Kidney tubule cell (primary cell): ENCODE measurements at regions not wholly inside any gene's neighbourhood (a gene's known extent, or its start where the extent isn't known, plus 50 kb on each side); places are given as distances from the start of the nearest gene placed in this dataset.
"Not testable (repeated sequence)": the region's sequence is repeated elsewhere in the genome, so short reads cannot be mapped to it uniquely, and the experiment has no call there.

Experiments
- DNase-seq: peaks from one replicate; pipeline ENCODE4 v3.0.0-alpha.2; 2018; ENCODE audit warnings: low spot score

DNA sequence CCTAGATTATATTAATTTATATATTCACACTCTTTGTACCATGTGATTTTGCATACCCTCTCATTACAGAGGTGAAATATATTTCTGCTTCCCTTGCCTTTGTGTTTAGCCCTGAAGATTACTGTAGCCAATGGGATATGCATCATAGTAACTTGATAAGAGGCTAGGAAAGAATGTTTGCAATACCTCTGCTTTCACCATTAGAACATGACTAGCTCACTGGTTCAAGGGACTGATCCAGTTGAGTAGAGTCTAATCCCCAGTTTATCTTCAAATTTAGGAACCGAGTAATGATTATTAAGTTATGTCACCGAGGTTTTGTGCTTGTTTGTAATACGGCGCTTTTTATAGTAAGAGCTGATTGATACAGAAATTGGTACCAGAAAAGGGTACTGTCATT lies 552.6 kb upstream of the GJE1 start:
- DNase-seq: no peak

DNA sequence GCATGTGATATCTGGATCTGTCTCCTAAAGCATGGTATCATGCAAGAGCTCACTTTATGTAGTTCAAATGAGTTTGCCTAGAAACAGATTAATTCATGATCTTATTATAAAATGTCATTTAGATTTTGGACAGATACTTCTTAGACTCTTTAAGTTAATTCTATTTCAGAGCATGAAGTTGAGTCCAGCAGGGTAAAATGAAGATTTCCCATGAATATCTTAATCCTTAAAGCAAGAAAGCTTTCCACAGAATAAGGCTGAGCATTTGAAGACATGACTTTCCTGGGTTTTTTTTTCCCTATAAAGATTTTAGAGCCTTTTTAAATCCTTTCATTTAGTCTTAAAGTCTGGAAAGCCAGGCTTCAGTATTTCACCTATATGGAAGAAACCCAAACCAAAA lies 556.0 kb upstream of the GJE1 start:
- no peak for DNase-seq

DNA sequence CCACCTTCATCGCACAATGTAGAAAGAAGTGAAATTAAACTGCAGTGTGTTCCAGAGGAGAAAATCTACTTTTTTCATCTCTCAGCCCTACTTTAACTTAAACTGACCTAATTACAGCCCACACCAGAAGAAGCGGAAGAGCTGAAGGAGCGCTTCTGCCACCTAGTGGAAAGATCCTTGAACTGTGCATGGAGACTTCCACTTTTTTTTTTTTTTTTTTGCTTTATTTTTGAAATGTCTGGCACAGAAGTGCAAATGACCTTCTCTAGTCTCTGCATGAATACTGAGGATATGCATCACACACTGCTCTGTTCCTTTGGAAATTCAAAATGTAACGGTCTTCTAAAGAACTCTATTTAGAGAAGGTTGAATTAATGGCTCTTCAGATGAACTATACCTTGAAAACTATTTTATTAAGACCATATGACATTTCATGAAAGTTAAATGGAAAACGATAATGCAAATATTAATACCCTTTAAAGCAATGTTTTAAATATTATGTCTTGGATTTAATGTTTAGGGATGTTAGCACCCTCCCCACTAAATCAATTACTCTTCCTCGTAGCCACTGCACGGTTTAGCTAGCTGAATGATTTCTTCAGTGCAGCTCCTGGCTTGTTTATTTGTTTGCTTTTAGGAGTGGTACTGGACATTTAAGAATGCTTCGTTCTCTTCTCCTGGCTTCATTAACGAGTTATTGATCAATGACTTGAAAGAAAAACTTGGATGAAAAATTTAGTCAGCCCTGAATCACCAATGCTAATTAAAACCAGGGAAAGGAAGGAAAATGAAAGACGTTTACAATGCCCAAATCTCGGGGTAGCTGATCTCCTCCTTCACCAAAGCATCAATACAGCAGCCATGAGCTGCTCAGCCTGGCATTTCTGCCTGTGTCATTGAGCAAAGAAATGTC lies 569.6 kb upstream of the GJE1 start:
- DNase-seq: peak; percentile 81

DNA sequence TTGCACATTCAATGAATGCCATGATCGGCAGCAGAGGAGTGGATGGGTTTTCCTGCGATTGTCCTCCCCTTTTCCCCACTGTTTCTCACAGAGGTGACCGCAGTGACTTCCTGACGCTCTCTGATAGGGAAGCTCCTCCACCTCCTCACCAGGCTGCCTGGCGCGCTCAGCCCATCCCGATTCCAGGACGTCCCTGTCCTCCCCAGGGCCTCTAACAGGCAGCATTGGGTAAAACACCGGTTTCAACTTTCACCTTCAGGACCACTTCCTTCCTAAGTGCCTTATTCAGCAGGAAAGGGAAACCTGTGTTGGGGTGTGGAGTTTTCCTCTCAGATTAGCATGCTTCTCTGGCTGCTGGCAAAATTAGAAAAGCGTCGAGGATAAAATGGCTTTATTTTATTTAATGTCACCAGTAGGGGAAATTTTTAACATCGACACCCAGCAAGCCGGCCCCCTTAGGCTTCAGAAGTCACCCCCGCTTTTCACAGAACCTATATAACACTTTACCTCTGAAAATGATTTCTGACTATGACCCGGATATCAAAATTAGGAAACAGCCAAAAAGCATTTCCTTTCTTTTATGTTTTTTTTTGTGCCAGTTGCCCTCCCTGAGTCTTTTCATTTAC lies 570.4 kb upstream of the GJE1 start:
- peak; percentile 58 for DNase-seq

DNA sequence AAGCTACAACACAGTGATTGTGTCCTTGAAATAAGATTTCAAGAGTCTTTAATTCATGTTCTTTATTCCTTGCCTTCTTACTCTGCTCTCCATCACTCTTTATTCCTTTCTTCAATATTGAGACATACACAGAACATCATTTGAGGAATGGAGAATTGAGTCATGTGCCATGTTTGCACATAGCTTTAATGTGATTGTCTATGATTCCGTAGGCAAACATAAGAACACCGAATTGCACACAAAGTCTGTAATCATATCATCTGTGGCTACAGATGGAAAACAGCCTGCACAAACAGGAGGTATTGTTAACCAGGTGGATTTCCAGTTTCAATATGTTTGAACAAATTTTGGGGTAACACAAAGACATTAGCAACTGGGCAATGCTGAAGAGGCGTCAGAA lies 571.6 kb upstream of the GJE1 start:
- DNase-seq: no peak

DNA sequence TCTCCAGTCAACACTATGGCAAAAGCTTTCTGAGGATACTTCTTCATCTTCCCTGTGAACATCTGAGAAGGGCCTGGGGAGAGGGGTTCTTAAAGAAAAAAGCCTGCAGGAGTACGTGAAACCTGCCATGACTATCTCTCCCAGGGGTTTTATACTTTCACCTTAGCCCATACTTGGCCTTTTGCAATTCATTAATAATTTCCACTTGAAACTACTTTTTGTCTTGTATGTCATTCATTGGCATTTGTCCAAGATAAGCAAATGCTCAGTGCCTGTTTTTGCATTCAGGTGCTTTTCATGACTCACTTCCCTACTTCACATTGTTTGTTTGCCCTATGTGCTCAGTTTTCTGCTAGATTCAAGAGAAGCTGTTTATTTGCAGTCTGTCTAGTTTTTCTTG lies 580.3 kb upstream of the GJE1 start:
- DNase-seq: peak; percentile 97

DNA sequence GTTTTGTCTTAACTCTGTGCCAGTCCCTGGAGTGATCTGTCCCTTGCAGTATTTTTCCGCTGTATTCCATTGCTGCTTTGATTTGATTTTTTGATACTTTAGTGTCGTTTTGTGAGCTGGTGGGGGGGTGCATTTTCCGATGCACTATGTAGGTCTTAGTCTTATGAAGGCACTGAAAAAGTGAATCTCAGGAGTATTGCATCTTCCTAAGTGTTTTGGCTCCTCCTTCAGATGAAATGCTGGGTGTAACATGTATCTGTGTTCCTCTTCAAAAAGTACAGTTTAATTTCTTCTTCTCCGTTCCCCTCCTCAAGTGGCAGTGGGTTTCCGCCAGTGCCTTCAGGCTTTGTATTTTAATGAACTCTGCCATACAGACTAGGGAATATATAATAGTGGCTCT lies 580.7 kb upstream of the GJE1 start:
- DNase-seq: no peak

DNA sequence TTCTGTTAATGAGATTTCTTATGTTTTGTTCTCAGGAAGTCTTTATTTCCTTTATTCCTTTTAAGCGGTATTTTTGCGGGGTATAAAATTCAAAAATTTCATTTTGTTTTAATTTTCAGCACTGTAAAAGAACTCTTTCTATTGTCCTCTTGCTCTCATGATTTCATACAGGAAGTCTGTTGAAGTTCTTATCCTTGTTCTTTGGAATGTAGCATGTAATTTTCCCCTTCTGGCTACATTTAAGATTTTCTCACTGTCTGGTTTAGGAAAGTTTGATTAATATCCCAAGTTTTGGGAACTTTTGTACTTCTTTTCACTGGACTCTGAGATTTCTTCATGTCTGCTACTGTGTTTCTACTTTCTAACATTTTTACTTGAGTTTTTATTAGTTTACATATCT lies 581.4 kb upstream of the GJE1 start:
- DNase-seq: no peak

DNA sequence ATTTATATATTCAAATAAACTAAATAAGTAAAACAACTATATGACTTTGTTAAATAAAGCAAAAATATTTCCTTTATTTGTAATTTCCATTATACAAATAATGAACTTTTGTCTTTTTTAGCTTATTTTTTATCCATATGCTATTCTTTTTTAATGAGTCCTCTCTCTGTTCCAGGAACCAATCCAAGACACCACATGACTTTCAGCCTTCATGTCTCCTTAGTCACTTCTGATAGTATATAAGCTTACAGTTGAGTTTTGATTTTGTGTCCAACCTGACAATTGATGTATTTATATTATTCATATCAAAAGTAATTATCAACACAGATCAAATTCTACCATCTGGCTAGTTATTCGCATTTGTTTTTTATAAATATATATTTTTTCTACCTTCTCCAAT lies 582.3 kb upstream of the GJE1 start:
- no peak for DNase-seq

DNA sequence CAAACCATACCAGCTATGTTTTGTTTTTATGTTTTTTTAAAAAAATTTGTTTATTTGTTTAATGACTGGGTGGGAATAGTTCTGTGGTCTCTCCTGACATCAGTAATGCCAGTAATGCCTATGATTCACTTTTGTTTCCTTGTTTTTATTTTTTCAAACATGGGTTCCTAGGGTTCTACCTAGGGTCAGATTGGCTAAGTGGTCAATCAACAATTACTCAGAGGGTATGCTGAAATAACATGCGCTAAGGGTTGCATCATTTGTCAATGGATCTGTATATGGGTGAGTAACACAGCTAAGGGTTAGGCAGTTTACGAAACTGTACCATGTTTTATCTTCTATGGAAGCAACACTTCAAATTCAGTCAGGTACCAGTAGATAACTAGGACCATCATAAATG lies 583.8 kb upstream of the GJE1 start:
- DNase-seq: peak; percentile 49

DNA sequence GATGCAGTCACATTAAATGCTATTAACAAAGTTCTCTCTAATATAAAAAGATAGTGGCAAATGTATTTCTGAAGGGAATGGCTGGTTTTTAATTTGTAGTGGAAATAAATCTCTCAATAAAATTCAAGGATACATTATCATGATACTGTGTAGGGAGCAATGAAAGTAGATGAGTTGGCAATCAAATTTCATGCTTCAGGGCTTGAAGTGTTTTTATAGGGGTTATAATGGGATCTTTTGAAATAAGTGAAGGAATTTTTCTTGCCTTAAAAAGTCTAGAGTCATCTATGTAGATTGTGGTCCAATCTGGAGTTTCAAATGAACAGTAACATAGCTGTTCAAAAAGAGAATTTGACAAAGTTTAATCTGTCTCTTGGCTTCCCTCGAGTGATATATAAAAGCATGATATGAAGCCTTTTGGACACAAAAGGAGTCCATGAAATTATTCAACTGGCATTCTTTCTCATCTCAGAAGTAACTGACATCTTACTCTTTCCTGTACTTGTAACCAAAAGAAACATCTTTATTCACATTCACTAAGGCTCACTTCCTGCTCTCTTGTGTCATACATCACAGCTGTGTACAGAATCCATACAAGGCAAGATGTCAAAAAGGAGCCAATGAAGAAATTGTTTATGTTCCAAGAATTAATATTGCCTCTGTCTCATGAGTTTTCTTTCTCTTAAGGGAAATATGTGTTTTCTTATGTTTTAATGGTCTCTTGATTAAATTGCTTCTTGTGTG lies 591.0 kb upstream of the GJE1 start:
- DNase-seq: no peak

DNA sequence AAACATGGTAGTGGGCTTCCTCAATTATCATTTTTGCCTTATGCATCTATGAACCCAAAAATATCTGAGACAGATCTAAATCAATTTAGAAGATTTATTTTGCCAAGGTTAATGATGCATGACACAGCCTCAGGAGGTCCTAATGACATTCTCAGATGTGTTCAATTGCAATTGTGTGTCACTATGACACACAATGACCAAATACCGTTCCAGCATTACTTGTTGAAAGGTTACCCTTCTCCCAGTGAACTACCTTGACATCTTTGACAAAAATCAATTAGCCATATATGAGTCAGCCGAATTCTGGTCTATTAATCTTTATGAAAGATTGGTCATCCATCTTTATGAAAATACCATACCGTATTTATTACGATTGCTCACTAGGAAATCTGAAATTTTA lies 592.5 kb upstream of the GJE1 start:
- peak; percentile 78 for DNase-seq

DNA sequence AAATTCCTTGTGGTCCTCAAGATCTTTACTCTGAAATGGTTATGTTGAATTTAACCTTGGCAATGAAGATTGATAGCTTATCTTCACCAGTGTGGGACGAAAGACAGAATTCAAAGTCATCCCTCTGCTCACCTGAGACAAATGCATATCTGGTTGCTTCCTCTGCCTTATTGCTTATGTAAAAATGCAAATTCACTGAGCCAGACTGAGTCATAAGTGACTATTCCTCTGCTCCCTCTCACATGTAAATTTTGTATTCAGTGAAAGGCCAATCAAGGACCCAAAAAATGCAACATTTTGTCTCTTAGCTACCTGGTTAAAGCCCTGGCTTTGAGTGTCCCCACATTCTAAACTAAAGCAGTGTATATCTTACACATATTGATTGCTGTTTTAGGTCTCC lies 593.1 kb upstream of the GJE1 start:
- peak; percentile 42 for DNase-seq

DNA sequence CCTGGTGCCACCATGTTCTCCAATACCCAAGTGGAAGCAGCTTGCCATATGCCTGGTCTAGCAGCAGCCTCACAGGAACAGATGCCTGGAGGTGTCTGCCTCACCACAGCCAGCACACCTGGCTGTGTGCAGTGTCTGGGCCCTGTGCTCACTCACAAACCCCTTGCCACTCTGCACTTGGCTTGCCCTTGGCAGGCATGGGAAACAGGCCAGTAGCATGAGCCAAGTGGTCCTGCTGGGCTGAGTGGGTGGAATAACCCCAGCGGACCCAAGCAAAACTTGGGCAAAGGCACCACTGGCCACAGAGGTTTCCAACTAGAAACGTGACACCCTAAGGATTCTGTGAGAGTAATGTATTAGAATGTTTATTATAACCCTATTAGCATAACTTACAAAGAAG lies 600.5 kb upstream of the GJE1 start:
- no peak for DNase-seq

DNA sequence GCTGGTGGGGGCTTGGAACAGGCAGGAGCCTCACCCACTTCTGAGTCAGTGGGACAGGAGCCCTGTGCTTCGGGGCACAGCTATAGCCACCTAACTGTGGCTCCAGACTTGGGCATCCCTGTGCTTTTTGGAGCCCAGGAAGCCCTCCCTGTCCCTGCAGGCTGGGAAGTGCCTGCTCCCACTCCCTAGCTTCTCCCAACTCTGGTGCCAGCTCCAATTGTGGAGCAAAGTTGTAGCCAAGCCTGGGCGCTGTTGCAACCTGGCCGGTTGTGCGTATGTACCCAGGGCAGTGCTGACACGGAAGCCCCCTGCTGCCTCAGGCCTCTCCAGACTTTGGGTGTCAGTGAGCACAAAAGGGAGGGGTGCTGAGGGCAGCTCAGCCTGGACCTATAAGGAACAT lies 601.7 kb upstream of the GJE1 start:
- DNase-seq: no peak

DNA sequence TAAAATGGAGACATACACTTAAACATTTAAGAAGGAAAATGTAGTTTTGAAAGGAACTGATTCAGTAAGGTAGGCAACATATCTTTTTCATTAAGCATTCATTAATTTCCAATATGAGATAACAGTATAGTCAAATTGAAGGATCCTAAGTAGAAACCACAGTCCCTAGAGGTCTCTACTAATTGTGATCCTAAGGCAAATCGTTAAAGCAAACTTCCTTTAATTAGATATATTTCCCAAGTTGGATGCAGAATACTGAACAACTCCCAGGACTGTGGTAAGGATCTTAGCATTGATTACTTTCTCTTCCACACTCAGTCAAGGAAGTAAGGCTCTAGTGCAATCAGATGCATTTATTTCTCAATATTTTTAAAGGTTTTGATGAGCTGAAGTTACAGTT lies 604.1 kb upstream of the GJE1 start:
- no peak for DNase-seq

DNA sequence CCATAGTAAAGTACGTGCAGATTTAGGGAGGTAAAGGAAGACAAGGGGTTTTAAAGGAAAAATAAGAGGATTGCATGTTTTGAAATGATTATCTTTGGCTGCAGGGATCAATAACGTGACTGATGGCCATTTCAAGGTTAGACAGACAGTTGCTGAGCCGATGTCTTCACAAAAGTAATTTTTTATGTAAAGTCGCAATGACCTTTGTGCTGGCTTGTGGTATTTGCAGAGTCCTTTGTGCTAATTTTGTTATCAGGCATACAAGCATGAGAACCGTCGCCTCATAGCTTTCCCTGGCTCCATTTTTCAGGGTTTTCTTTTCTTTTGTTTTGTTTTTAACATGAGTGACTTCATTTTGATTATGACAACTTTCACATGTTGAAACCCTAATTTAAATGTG lies 605.7 kb upstream of the GJE1 start:
- no peak for DNase-seq

DNA sequence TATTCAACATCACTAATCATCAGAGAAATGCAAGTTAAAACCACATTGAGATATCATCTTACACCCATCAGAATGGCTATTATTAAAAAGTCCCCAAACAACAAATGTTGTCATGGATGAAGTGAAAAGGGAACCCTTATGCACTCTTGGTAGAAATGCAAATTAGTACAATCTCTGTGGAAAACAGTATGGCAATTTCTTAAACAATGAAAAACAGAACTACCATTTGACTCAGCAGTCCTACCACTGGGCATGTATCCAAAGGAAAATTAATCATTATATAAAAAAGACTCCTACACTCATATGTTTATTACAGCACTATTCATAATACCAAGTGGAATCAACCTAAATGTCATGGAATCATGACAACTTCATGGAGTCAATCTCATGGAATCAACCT lies 611.3 kb upstream of the GJE1 start:
- DNase-seq: peak; percentile 31

DNA sequence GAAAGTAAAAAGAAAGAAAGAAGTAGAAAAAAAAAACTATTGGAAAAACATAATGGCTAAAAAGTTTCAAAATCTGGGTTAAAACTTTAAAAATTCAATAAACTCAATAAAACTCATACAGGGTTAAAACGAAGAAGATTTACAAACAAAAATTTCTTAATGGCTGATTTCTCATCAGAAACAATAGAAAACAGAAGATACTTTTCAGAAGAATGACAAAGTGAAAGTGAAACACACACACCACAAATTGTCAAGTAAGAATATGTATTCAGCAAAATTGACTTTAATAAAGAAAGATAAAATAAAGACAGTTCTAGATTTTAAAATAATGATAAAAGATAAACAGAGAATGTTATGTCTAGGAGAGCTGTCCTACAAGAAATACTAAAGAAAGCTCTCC lies 618.9 kb upstream of the GJE1 start:
- DNase-seq: no peak

DNA sequence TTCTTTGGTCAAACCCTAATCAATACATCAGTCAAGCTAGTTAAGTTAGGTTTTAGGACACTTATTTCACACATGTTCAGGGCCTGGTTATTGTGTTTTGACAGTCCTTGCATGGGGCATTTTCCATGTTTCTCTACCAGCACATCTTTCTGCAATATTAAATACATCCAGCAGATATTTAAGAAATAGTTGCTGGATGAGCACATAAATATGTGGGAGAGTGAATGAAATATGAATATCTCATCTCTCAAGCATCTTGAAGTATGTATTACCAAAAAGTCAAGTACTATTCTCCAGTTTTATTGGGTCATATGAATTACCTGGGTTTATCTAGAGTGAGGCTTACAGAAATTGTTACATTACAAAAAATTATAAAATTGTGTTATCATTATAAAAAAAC lies 621.9 kb upstream of the GJE1 start:
- no peak for DNase-seq

DNA sequence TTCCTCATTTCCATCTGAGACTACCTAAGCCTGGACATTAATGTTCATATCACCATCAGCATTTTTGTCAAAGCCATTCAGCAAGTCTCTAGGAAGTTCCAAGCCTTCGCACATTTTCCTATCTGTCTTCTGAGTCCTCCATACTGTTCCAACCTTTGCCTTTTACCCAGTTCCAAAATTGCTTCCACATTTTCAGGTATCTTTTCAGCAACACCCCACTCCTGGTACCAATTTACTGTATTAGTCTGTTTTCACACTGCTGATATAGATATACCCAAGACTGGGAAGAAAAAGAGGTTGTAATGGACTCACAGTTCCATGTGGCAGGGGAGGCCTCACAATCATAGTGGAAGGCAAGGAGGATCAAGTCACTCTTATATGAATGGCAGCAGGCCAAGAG lies 626.7 kb upstream of the GJE1 start:
- DNase-seq: not testable (repeated sequence)

DNA sequence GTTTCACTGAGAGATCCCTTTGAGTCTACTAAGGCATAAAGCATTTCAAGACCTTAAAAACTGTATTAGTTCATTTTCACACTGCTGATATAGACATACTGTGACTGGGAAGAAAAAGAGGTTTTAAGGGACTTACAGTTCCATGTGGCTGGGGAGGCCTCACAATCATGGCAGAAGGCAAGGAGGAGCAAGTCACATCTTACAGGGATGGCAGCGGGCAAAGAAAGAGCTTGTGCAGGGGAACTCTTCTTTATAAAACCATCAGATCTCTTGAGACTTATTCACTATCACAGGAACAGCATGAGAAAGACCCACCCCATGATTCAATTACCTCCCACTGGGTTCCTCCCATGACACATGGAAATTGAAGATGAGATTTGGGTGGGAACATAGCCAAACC lies 628.4 kb upstream of the GJE1 start:
- not testable (repeated sequence) for DNase-seq

DNA sequence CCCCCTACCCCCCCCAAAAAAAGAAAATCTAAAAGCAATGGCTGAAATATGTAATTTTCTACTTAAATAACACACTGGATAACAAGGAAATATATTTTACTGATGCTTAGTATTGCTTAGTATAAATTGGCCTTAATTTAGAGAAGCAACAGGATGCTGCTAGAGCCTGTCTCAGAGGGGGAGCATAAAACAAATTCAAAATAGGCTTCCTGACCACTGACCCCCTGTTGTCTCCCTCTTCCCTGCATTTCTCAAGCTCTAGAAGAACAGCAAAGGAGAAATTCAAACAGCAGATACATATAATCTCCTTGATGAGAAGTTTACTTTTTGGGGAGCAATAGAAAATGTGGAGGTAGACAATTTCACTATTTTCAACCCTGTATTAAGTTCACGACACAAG lies 631.1 kb upstream of the GJE1 start:
- DNase-seq: no peak
